ENCODE measurements at regions not wholly inside any gene's neighbourhood (a gene's known extent, or its start where the extent isn't known, plus 50 kb on each side); places are given as distances from the start of the nearest gene placed in this dataset.

DNA sequence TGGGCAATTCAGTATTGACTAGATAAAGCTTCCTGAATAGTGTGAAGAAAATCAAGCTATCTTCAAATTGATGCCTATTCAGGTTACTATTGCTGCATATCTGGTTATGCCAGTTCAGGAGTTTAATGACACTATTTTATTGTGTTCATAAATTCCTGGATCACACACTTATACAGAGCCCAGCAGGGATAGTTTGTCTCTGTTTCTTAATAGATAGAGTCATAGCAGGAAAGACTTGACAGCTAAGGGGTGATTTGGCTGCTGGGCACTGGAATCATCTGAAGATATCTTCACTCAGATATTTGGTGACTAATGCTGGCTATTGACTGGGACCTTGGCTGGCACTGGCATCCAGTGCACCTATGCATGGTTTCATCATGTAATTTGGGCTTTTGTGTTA is 187.8 kb downstream of the PYDC2 start:
- TF ChIP-seq EZH2phosphoT487 (IDR thresholded peaks at IDR 0.05), result no peak
- TF ChIP-seq CTCF (IDR thresholded peaks at IDR 0.05), result no peak
- no peak for TF ChIP-seq EZH2 (IDR thresholded peaks at IDR 0.05)

All from neural progenitor cell (in vitro differentiated cells).